GM12892 (cell line): ENCODE measurements at regions not wholly inside any gene's neighbourhood (a gene's known extent, or its start where the extent isn't known, plus 50 kb on each side); places are given as distances from the start of the nearest gene placed in this dataset.

ENCODE experiments used
- POLR2A ChIP-seq: IDR thresholded peaks from 2 replicates; pipeline ENCODE4 v1.6.1; 2011; ENCODE audit warnings: low read depth, low read length, control low read depth
- POLR2AphosphoS5 ChIP-seq: IDR thresholded peaks from 2 replicates; pipeline ENCODE4 v1.6.1; 2011; ENCODE audit warnings: low read depth, low read length, control low read depth
- TAF1 ChIP-seq: IDR thresholded peaks from 2 replicates; pipeline ENCODE4 v1.6.1; 2011; ENCODE audit warnings: low read depth, mild to moderate bottlenecking, control low read depth, low read length, borderline replicate concordance

GRCh38 chr10:81496626-81497025 is 378.4 kb upstream of the NRG3 start:
- TF ChIP-seq POLR2A (no peak), TAF1 (no peak), POLR2AphosphoS5 (no peak)
